CD14-positive monocyte (primary cell): ENCODE measurements at regions not wholly inside any gene's neighbourhood (a gene's known extent, or its start where the extent isn't known, plus 50 kb on each side); places are given as distances from the start of the nearest gene placed in this dataset.

Experiments used
- DNase-seq, 3 donors: peaks; one replicate each; pipeline ENCODE4 v3.0.0-alpha.2; 2011 to 2022
- H2AFZ ChIP-seq: 2 replicates; pipeline ENCODE4 v1.6.0; 2012; ENCODE audit warnings: mild to moderate bottlenecking, low read depth, low read length, inconsistent platforms; ENCODE audit not compliant: insufficient read depth, poor library complexity, severe bottlenecking
- H3K27ac ChIP-seq, 2 donors: 1 replicate in 1 of 2; 2 replicates in 1 of 2; pipeline ENCODE4 v1.5.1; 2012 to 2013; ENCODE audit warnings: low read length in 2 of 2, control low read depth in 1 of 2, inconsistent platforms in 1 of 2, low read depth in 1 of 2, mild to moderate bottlenecking in 1 of 2
- H3K27me3 ChIP-seq, 2 donors: one replicate each; pipeline versions ENCODE4 v1.6.0 to v1.6.1; 2011 to 2013; ENCODE audit warnings: low read length in 2 of 2; ENCODE audit not compliant: control insufficient read depth in 2 of 2, insufficient read depth in 2 of 2
- H3K36me3 ChIP-seq, 2 donors: replicated peaks in 1 of 2; 1 replicate in 1 of 2; 2 replicates in 1 of 2; pipeline versions ENCODE4 v1.5.1 to v1.6.1; 2012 to 2013; ENCODE audit warnings: low read length in 2 of 2, control low read depth in 1 of 2, inconsistent platforms in 1 of 2, mild to moderate bottlenecking in 1 of 2; ENCODE audit not compliant: insufficient read depth in 2 of 2, control insufficient read depth in 1 of 2
- H3K4me1 ChIP-seq, 2 donors: 1 replicate in 1 of 2; 2 replicates in 1 of 2; pipeline versions ENCODE4 v1.5.1 to v1.6.1; 2012 to 2013; ENCODE audit warnings: low read length in 2 of 2, control low read depth in 1 of 2, inconsistent platforms in 1 of 2, mild to moderate bottlenecking in 1 of 2, moderate library complexity in 1 of 2; ENCODE audit not compliant: insufficient read depth in 2 of 2, control insufficient read depth in 1 of 2
- H3K4me2 ChIP-seq: replicated peaks from 2 replicates; pipeline ENCODE3; 2012; ENCODE audit warnings: low read length, moderate library complexity, mild to moderate bottlenecking; ENCODE audit not compliant: poor library complexity, severe bottlenecking; ENCODE audit errors: extremely low read depth
- H3K4me3 ChIP-seq, 3 experiments: fragments of 200-600 bp in 1 of 3; sonication (generic) in 1 of 3; replicated peaks in 1 of 3; 1 replicate in 2 of 3; 2 replicates in 1 of 3; pipeline ENCODE4 v1.5.1; 2011 to 2013; ENCODE audit warnings: low read length in 3 of 3, mild to moderate bottlenecking in 3 of 3, control low read depth in 2 of 3, low read depth in 2 of 3, inconsistent platforms in 1 of 3, moderate library complexity in 1 of 3
- H3K79me2 ChIP-seq: 2 replicates; pipeline ENCODE4 v1.6.0; 2012; ENCODE audit warnings: mild to moderate bottlenecking, control low read depth, inconsistent platforms, low read length, moderate library complexity; ENCODE audit not compliant: insufficient read depth
- H3K9ac ChIP-seq: 2 replicates; pipeline ENCODE4 v1.6.0; 2017; ENCODE audit warnings: low read length, mild to moderate bottlenecking; ENCODE audit not compliant: insufficient read depth, poor library complexity, severe bottlenecking
- H3K9me3 ChIP-seq, 2 donors: replicated peaks in 1 of 2; 1 replicate in 1 of 2; 2 replicates in 1 of 2; pipeline versions ENCODE4 v1.5.1 to v1.6.1; 2012 to 2013; ENCODE audit warnings: low read length in 2 of 2, control low read depth in 1 of 2; ENCODE audit not compliant: control insufficient read depth in 1 of 2, insufficient read depth in 1 of 2
- H4K20me1 ChIP-seq: 2 replicates; pipeline ENCODE4 v1.6.0; 2012; ENCODE audit warnings: mild to moderate bottlenecking, low read length, control low read depth, moderate library complexity; ENCODE audit not compliant: insufficient read depth
- H3K27ac Mint-ChIP-seq, 7 donors: one replicate each; pipeline ENCODE4 v1.8.0; 2020; ENCODE audit warnings: mild to moderate bottlenecking in 7 of 7, mixed read lengths in 7 of 7, moderate library complexity in 6 of 7, inconsistent platforms in 2 of 7
- H3K27me3 Mint-ChIP-seq, 3 donors: one replicate each; pipeline ENCODE4 v1.8.0; 2021 to 2022; ENCODE audit warnings: low read depth in 3 of 3, mild to moderate bottlenecking in 3 of 3, mixed read lengths in 3 of 3, moderate library complexity in 3 of 3, inconsistent platforms in 1 of 3
- H3K36me3 Mint-ChIP-seq, 2 donors: one replicate each; pipeline ENCODE4 v1.8.0; 2020; ENCODE audit warnings: mixed read lengths in 2 of 2, inconsistent platforms in 1 of 2, mild to moderate bottlenecking in 1 of 2
- H3K4me1 Mint-ChIP-seq: one replicate; pipeline ENCODE4 v1.8.0; 2020; ENCODE audit warnings: mild to moderate bottlenecking, mixed read lengths
- H3K4me3 Mint-ChIP-seq, 2 donors: one replicate each; pipeline ENCODE4 v1.8.0; 2020; ENCODE audit warnings: mild to moderate bottlenecking in 2 of 2, mixed read lengths in 2 of 2, moderate library complexity in 1 of 2
- H3K9me3 Mint-ChIP-seq, 7 donors: one replicate each; pipeline ENCODE4 v1.8.0; 2020 to 2022; ENCODE audit warnings: mixed read lengths in 7 of 7, mild to moderate bottlenecking in 6 of 7, moderate library complexity in 6 of 7, inconsistent platforms in 2 of 7
- WGBS: methylation state at CpG from one replicate; pipeline ENCODE4 v1.1.5; 2013; ENCODE audit warnings: missing lambda C conversion rate; ENCODE audit not compliant: insufficient coverage; 5-methylcytosine and 5-hydroxymethylcytosine counted together
- intact Hi-C, 2 donors: fragments of 100-400 bp; cut with micrococcal nuclease; formaldehyde crosslinking; loops; one replicate each; pipeline versions ENCODE4 v1.15.0 to v1.15.1; 2023
- TF ChIP-seq, protein P1 (sequence below): fragments of 200-600 bp; IDR thresholded peaks from one replicate; pipeline ENCODE4 v1.8.0; 2022; ENCODE audit warnings: antibody characterized with exemption, mild to moderate bottlenecking

DNA sequence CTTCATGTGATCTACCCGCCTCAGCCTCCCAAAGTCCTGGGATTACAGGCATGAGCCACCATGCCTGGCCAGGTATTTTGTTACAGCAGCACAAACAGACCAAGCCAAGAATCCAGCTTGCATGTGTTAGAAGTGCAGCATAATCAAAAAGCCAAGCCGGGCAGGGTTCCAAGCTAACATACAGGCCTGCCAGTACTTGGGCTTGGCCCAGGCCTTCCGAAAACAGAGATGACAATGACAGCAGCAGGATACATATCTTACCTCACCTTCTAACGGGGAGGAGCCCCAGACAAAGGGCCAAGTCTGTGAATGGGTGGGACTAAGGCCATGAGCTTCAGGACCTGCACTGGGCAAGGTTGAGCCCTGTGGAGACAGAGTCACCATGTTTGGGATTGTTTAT is 91.4 kb upstream of the ZNF462 start:
- no peaks in the 10 kb centered on the region for H3K4me1 Mint-ChIP-seq
- WGBS = 92% methylated on average over 1 of the region's 4 CpGs

DNA sequence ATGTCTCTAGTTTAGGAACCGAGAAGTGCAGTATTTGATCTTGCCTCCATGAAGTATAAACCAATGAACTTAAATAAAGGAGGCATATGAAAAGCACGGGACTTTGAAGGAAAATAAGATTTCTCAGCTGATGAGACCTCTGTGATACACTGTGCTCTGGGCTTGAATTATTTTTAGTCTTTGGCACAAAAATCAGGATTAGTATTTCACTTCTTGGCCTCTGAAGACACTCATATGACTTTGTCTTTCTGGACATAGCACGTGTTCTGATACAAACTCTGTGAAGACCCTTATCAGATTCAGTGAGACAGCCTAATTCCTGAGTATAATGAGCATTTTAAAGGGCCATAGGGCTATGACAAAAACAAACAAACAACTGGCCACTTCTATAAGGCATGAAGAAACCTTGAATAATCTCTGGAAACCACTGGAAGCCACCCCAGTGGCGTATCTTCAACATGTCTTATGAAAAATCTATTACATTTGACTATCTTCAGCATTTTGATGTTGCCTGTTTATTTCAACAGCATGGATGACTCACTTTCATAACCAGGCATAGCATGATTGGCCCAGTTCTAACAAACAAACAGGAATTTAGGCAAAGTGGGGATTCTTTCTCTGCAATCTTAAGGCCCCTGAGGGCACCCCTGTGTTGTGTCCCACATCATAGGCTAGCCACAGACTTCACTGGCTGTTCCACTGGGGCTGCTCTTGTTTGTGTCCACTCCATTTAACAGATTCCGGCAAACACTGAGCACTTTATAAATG is 90.3 kb upstream of the ZNF462 start:
- Histone ChIP-seq H3K9me3 (peaks cover 0 to 3% of the 10 kb centered on the region in 2 donors), H3K79me2 (no peaks in the 10 kb centered on the region)

More for the DNA sequence above, 91.4 kb upstream of the ZNF462 start:
- Mint-ChIP-seq H3K9me3 (peaks cover 0 to 6% (median 0%) of the 10 kb centered on the region in 7 donors), H3K36me3 (no peaks in the 10 kb centered on the region), H3K27ac (no peak overlapping the region), H3K4me3 (no peak overlapping the region), H3K27me3 (no peaks in the 10 kb centered on the region)
- no peaks in the 10 kb centered on the region for H3K27me3 ChIP-seq
- TF ChIP-seq, protein P1, sequence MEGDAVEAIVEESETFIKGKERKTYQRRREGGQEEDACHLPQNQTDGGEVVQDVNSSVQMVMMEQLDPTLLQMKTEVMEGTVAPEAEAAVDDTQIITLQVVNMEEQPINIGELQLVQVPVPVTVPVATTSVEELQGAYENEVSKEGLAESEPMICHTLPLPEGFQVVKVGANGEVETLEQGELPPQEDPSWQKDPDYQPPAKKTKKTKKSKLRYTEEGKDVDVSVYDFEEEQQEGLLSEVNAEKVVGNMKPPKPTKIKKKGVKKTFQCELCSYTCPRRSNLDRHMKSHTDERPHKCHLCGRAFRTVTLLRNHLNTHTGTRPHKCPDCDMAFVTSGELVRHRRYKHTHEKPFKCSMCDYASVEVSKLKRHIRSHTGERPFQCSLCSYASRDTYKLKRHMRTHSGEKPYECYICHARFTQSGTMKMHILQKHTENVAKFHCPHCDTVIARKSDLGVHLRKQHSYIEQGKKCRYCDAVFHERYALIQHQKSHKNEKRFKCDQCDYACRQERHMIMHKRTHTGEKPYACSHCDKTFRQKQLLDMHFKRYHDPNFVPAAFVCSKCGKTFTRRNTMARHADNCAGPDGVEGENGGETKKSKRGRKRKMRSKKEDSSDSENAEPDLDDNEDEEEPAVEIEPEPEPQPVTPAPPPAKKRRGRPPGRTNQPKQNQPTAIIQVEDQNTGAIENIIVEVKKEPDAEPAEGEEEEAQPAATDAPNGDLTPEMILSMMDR = no peak
- intact Hi-C loops = no loop called here
- no peak for DNase-seq
- no peaks in the 10 kb centered on the region for H3K36me3 ChIP-seq
- no peaks in the 10 kb centered on the region for H3K79me2 ChIP-seq
- H3K4me1 ChIP-seq = no peaks in the 10 kb centered on the region
- H3K4me3 ChIP-seq = no peak overlapping the region
- no peaks in the 10 kb centered on the region for H4K20me1 ChIP-seq
- H3K9ac ChIP-seq = no peak overlapping the region
- H3K9me3 ChIP-seq = peaks cover 0 to 3% of the 10 kb centered on the region in 2 donors
- no peak overlapping the region for H2AFZ ChIP-seq
- H3K27ac ChIP-seq = no peak overlapping the region
- H3K4me2 ChIP-seq = no peak overlapping the region

More for the DNA sequence above, 90.3 kb upstream of the ZNF462 start:
- no peaks in the 10 kb centered on the region for H3K36me3 ChIP-seq
- Mint-ChIP-seq H3K27ac (no peak overlapping the region), H3K4me1 (no peaks in the 10 kb centered on the region), H3K27me3 (no peaks in the 10 kb centered on the region), H3K36me3 (no peaks in the 10 kb centered on the region), H3K9me3 (peaks cover 0 to 6% (median 0%) of the 10 kb centered on the region in 7 donors), H3K4me3 (no peak overlapping the region)
- no peak overlapping the region for H3K4me2 ChIP-seq
- H3K9ac ChIP-seq = no peak overlapping the region
- no peaks in the 10 kb centered on the region for H3K27me3 ChIP-seq
- 85% methylated on average over 2 of the region's 5 CpGs for WGBS
- H3K27ac ChIP-seq = no peak overlapping the region
- TF ChIP-seq, protein P1 = no peak
- H2AFZ ChIP-seq = no peak overlapping the region
- H3K4me3 ChIP-seq = no peak overlapping the region
- no peak for DNase-seq
- no peaks in the 10 kb centered on the region for H4K20me1 ChIP-seq
- intact Hi-C loops = no loop called here
- no peaks in the 10 kb centered on the region for H3K4me1 ChIP-seq
